A549 (cell line): ENCODE measurements at regions not wholly inside any gene's neighbourhood (a gene's known extent, or its start where the extent isn't known, plus 50 kb on each side); places are given as distances from the start of the nearest gene placed in this dataset.
A peak's percentile ranks its signal among the peaks of the same experiment; 100 is the strongest.

Experiments used
- ATAC-seq, 2 experiments: fragments of 200-7000 bp in 1 of 2; fragments of >200 bp in 1 of 2; cut with Nextera tagmentation in 1 of 2; cut with Tn5 transposase in 1 of 2; 3 replicates each; pipeline versions ENCODE4 v1.8.0 to v1.9.1; 2018 to 2020; ENCODE audit warnings: mild to moderate bottlenecking in 1 of 2, moderate library complexity in 1 of 2
- CTCF ChIA-PET: fragments of 300-600 bp; sonication (Branson Sonifier 250); formaldehyde crosslinking; extraction: SDS; loops from one replicate; lab custom pipeline; 2021; ENCODE audit warnings: antibody characterized with exemption, inconsistent platforms; lab: Yijun Ruan, JAX
- POLR2A ChIA-PET: fragments of 350-600 bp; formaldehyde crosslinking; extraction: SDS; loops from one replicate; lab custom pipeline; 2021; ENCODE audit warnings: antibody characterized with exemption, inconsistent platforms; lab: Yijun Ruan, JAX
- DNase-seq, 2 experiments: peaks; one replicate each; pipeline versions ENCODE4 v3.0.0 to v3.0.0-alpha.2; 2011 to 2016; ENCODE audit warnings: low read depth in 1 of 2, low spot score in 1 of 2
- FAIRE-seq: peaks from 2 replicates; lab custom pipeline; 2011; peaks lifted over from hg19 to GRCh38; lab: Jason Lieb, UNC
- H3K27ac ChIP-seq, 2 experiments: fragments of >200 bp; sonication (Bioruptor Twin); formaldehyde crosslinking; 3 replicates each; pipeline ENCODE4 v1.5.1; 2016 to 2017
- H3K4me1 ChIP-seq: fragments of >200 bp; sonication (Bioruptor Twin); formaldehyde crosslinking; 3 replicates; pipeline ENCODE4 v1.6.1; 2016
- H3K4me2 ChIP-seq: fragments of >200 bp; sonication (Bioruptor Twin); formaldehyde crosslinking; 3 replicates; pipeline ENCODE4 v1.6.1; 2016
- H3K4me3 ChIP-seq: fragments of >200 bp; sonication (Bioruptor Twin); formaldehyde crosslinking; 3 replicates; pipeline ENCODE4 v1.5.1; 2016
- H3K9me3 ChIP-seq: fragments of >200 bp; sonication (Bioruptor Twin); formaldehyde crosslinking; 3 replicates; pipeline ENCODE4 v1.6.1; 2016
- FOSL2 ChIP-seq, 2 experiments: fragments of 450-650 bp in 1 of 2; fragments of >200 bp in 1 of 2; sonication (Bioruptor Twin) in 1 of 2; formaldehyde crosslinking; IDR thresholded peaks; 2 replicates each; pipeline versions ENCODE4 v1.5.0 to v1.6.1; 2016 to 2020; ENCODE audit warnings: mild to moderate bottlenecking in 1 of 2, moderate library complexity in 1 of 2
- FOXS1 ChIP-seq: fragments of 250-450 bp; sonication (Bioruptor Pico); IDR thresholded peaks from 2 replicates; pipeline ENCODE4 v1.5.0; 2020; ENCODE audit warnings: mild to moderate bottlenecking, moderate library complexity
- HDAC2 ChIP-seq: fragments of 200-600 bp; sonication (generic); IDR thresholded peaks from 2 replicates; pipeline ENCODE4 v1.6.1; 2016
- JUN ChIP-seq, 2 experiments: fragments of >200 bp; sonication (Bioruptor Twin); formaldehyde crosslinking; IDR thresholded peaks; 2 replicates in 1 of 2; 3 replicates in 1 of 2; pipeline ENCODE4 v1.6.1; 2016 to 2017
- KDM5A ChIP-seq: fragments of 200-600 bp; sonication (generic); IDR thresholded peaks from 2 replicates; pipeline ENCODE4 v1.6.1; 2016; ENCODE audit warnings: antibody characterized with exemption, mild to moderate bottlenecking
- MAFK ChIP-seq: fragments of 450-650 bp; IDR thresholded peaks from 2 replicates; pipeline ENCODE4 v1.6.1; 2014; ENCODE audit not compliant: partially characterized antibody
- PHF8 ChIP-seq: fragments of 200-600 bp; sonication (generic); IDR thresholded peaks from 2 replicates; pipeline ENCODE4 v1.6.1; 2016; ENCODE audit warnings: low read depth, mild to moderate bottlenecking, antibody characterized with exemption, moderate library complexity, borderline replicate concordance
- RARB ChIP-seq: fragments of 250-450 bp; sonication (Bioruptor Pico); IDR thresholded peaks from 2 replicates; pipeline ENCODE4 v1.8.0; 2021; ENCODE audit warnings: mild to moderate bottlenecking, moderate library complexity
- SMC3 ChIP-seq: fragments of >200 bp; sonication (Bioruptor Twin); formaldehyde crosslinking; IDR thresholded peaks from 3 replicates; pipeline ENCODE4 v1.6.1; 2018; ENCODE audit warnings: inconsistent platforms
- TFCP2L1 ChIP-seq: fragments of 250-450 bp; sonication (Bioruptor Pico); IDR thresholded peaks from 2 replicates; pipeline ENCODE4 v1.5.0; 2021; ENCODE audit warnings: mild to moderate bottlenecking
- ZSCAN20 ChIP-seq: fragments of 250-450 bp; sonication (Bioruptor Pico); IDR thresholded peaks from 2 replicates; pipeline ENCODE4 v1.8.0; 2022; ENCODE audit warnings: mild to moderate bottlenecking, moderate library complexity
- WGBS: methylation state at CpG from one replicate; pipeline ENCODE4 v1.1.6; 2017; ENCODE audit errors: missing lambda C conversion rate; 5-methylcytosine and 5-hydroxymethylcytosine counted together
- TF ChIP-seq, protein P1 (sequence below): fragments of 250-450 bp; sonication (Bioruptor Pico); IDR thresholded peaks from 2 replicates; pipeline ENCODE4 v1.5.0; 2021; ENCODE audit warnings: mild to moderate bottlenecking, moderate library complexity, borderline replicate concordance
- TF ChIP-seq, protein P2 (sequence below): fragments of >200 bp; sonication (Bioruptor Twin); formaldehyde crosslinking; IDR thresholded peaks from 2 replicates; pipeline ENCODE4 v1.6.1; 2016

DNA sequence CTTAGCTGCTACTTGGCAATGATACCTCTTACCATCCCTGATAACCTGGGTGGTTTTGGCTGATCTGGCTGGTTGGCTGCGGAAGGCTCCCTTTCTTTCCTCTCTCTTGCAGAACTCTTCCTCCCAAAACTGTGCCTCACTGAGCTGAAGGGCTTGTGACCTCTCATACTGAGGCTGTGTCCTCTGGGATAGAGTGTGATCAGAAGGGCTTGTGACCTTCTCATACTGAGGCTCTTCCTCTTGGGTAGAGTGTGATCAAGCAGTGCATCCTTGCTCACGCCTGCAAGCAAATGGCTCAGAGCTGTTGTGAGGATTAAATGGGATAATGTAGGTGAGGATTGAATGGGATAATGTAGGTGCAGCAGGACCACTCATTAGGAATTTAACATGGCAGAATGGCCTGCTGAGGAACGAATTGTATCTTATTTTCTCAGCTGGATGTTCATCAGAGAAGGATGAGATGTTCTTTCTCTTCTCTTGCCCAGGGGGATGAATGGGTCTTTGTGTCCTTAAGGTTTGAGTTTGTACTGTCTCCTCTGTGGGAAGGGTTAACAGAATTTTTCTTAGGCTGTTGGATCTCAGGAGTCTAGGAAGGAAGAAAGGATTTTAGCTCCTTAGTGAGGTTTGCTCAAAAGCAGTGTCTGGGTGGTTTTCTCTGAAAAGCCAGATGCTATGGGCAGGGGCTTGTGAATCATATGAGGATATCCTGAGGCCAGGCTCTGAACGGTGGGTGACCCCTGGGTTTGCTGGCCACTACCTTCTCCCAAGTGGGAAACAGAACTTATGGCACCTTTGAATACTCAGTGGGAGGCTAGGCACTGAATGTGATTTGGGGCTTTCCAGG is 130.0 kb upstream of the HS3ST2 start (continued):
- TF ChIP-seq, protein P1, sequence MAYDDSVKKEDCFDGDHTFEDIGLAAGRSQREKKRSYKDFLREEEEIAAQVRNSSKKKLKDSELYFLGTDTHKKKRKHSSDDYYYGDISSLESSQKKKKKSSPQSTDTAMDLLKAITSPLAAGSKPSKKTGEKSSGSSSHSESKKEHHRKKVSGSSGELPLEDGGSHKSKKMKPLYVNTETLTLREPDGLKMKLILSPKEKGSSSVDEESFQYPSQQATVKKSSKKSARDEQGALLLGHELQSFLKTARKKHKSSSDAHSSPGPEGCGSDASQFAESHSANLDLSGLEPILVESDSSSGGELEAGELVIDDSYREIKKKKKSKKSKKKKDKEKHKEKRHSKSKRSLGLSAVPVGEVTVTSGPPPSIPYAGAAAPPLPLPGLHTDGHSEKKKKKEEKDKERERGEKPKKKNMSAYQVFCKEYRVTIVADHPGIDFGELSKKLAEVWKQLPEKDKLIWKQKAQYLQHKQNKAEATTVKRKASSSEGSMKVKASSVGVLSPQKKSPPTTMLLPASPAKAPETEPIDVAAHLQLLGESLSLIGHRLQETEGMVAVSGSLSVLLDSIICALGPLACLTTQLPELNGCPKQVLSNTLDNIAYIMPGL (CRISPR knock-in tag), result no peak

DNA sequence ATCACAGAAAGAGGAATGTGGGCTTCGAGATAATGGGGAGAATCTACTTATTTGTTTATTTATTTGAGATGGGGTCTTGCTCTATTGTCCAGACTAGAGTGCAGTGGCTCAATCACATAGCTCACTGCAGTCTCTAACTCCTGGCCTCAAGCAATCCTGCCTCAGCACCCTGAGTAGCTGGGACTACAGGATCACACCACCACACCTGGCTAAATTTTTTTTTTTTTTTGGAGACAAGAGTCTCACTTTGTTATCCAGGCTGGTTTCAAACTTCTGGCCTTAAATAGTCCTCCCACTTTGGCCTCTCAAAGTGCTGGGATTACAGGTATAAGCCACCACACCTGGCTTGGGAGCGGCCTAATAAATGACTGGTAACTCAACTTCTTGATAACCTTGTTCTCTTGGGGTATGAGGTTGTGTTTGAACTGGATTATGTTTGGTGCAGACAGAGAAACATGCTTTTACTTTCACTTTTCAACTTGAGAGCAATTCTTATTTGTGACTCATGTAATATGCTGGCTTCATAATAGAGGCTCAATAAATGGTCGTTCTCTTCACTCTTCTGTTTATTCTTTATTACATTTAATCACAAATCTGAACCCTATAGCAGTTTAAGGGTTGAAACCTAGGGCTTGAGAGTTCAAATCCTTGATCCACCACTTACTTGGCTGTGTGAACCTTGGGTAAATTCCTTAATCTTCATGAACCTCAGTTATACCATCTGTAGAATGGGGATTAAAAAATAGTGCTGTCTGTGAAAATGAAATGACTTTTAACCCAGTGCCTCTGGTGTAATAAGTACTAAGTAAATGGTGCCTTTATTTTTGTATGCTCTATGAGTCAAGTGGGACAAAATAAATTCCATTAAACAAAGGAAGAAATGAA is 129.1 kb upstream of the HS3ST2 start:
- ChIA-PET POLR2A (no interaction called here), CTCF (interaction anchor here (0.8 to 0.9 kb wide), 2 partner anchors 12 to 36 kb away, joined by 3 read pairs; no protein-coding TSS in a partner anchor)
- Histone ChIP-seq H3K4me1 (no peaks in the 10 kb centered on the region), H3K9me3 (peaks cover 8% of the 10 kb centered on the region; the same call in 2 of the 3 replicates), H3K4me2 (no peak overlapping the region), H3K27ac (no peak overlapping the region), H3K4me3 (no peak overlapping the region)
- FAIRE-seq (no peak), ATAC-seq (no peak), DNase-seq (no peak)
- TF ChIP-seq JUN (IDR thresholded peaks at IDR 0.05), result no peak
- TF ChIP-seq SMC3, result no peak
- no peak for TF ChIP-seq PHF8
- TF ChIP-seq, protein P2, sequence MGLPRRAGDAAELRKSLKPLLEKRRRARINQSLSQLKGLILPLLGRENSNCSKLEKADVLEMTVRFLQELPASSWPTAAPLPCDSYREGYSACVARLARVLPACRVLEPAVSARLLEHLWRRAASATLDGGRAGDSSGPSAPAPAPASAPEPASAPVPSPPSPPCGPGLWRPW, result no peak
- no peak for TF ChIP-seq HDAC2
- no peak for TF ChIP-seq RARB (CRISPR knock-in tag)
- 23% methylated on average over 3 of the region's 3 CpGs for WGBS

DNA sequence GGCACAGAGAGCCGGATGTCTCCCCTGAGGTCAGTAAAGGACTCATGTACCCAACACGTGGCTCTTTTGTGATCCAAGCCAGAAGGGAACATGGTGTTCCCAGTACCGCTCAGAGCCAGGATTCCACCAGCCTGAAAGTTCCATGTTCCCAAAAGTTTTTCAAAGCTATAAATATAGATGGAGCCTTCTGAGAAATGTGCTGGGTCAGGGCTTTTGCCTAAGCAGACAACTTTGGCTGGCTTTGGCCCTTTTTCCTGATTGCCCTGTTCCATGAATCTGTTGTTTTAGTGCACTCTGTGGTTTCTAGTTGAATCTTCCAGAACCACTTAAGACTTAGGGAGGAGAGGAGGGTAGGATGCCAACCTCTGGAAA is 128.5 kb upstream of the HS3ST2 start:
- no peak overlapping the region for H3K4me3 ChIP-seq
- H3K4me2 ChIP-seq, result no peak overlapping the region
- H3K27ac ChIP-seq, result no peak overlapping the region
- H3K4me1 ChIP-seq, result no peaks in the 10 kb centered on the region
- 57% methylated on average over 3 of the region's 3 CpGs for WGBS
- ChIA-PET CTCF (no interaction called here), POLR2A (no interaction called here)
- DNase-seq, result no peak
- H3K9me3 ChIP-seq, result peaks cover 8% of the 10 kb centered on the region; the same call in 2 of the 3 replicates
- ATAC-seq, result no peak
- FAIRE-seq, result no peak
- TF ChIP-seq ZSCAN20 (CRISPR knock-in tag) (no peak), FOSL2 (IDR thresholded peaks at IDR 0.05) (no peak), FOSL2 (CRISPR knock-in tag; IDR thresholded peaks at IDR 0.05) (no peak), TFCP2L1 (CRISPR knock-in tag) (no peak), HDAC2 (no peak), FOXS1 (CRISPR knock-in tag) (no peak), MAFK (peak; percentile 58)

DNA sequence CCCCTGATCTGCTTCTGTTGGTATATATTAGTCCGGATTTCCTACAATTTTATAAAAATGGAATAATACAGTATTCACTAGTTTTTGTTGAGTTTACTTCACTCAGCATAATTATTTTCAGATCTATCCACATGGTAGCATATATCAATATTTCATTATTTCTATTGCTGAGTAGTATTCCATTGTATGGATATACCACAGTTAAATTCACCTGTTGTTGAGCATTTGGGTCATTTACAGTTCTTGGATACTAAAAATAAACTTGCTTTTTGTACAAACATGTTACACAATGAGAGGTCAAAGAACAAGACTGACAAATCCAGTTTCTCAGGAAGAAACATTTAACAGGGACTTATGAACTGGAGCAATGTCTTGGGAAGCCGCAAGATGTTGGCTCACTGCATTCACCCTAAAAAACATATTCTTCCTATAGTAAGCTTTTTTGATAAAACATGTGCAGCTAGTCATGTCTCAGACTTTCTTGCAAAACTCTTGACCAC is 126.9 kb upstream of the HS3ST2 start:
- Histone ChIP-seq H3K27ac (no peak overlapping the region), H3K4me3 (no peak overlapping the region), H3K4me1 (no peaks in the 10 kb centered on the region), H3K4me2 (no peak overlapping the region), H3K9me3 (peaks cover 8% of the 10 kb centered on the region; the same call in 2 of the 3 replicates)
- 18% methylated on average over 2 of the region's 2 CpGs for WGBS
- ChIA-PET POLR2A (no interaction called here), CTCF (no interaction called here)
- no peak for DNase-seq
- no peak for ATAC-seq
- no peak for FAIRE-seq
- no peak for TF ChIP-seq KDM5A
